Panc1 (cell line): ENCODE measurements at regions not wholly inside any gene's neighbourhood (a gene's known extent, or its start where the extent isn't known, plus 50 kb on each side); places are given as distances from the start of the nearest gene placed in this dataset.

Experiments used
- ATAC-seq: fragments of 200-7000 bp; cut with Tn5 transposase; 2 replicates; pipeline ENCODE4 v1.9.1; 2020; ENCODE audit warnings: mild to moderate bottlenecking, moderate library complexity
- BruUV-seq: library from RNA; stranded (reverse); fragments of 400-500 nt; replicated peaks from 2 replicates; lab custom pipeline; 2021; lab: Mats Ljungman, UMichigan
- CTCF ChIA-PET: fragments of 300-600 bp; sonication (Branson Sonifier 250); formaldehyde crosslinking; loops from one replicate; lab custom pipeline; 2022; ENCODE audit warnings: antibody characterized with exemption; lab: Charles Lee
- POLR2A ChIA-PET: fragments of 300-600 bp; sonication (Branson Sonifier 250); formaldehyde crosslinking; loops from one replicate; lab custom pipeline; 2022; ENCODE audit warnings: antibody characterized with exemption; lab: Charles Lee
- DNase-seq: peaks from one replicate; pipeline ENCODE4 v3.0.0-alpha.2; 2010; ENCODE audit warnings: low read depth, low spot score
- H3K27ac ChIP-seq: 2 replicates; pipeline ENCODE4 v1.5.1; 2011; ENCODE audit warnings: mild to moderate bottlenecking, low read length, inconsistent platforms
- H3K27me3 ChIP-seq: fragments of 200-500 bp; sonication (Bioruptor generic); 2 replicates; pipeline ENCODE4 v1.6.0; 2014; ENCODE audit warnings: low read length, inconsistent platforms; ENCODE audit not compliant: control insufficient read depth, insufficient read depth
- H3K36me3 ChIP-seq: fragments of 200-500 bp; sonication (Bioruptor generic); 2 replicates; pipeline ENCODE4 v1.5.1; 2014; ENCODE audit warnings: inconsistent platforms, mild to moderate bottlenecking, low read length, moderate library complexity; ENCODE audit not compliant: control insufficient read depth, insufficient read depth
- H3K4me1 ChIP-seq: 2 replicates; pipeline ENCODE4 v1.5.1; 2011; ENCODE audit warnings: inconsistent platforms, mild to moderate bottlenecking, low read length, moderate library complexity; ENCODE audit not compliant: control insufficient read depth, insufficient read depth
- H3K4me3 ChIP-seq, 2 experiments: 2 replicates each; pipeline ENCODE4 v1.5.1; 2011 to 2012; ENCODE audit warnings: low read depth in 2 of 2, low read length in 2 of 2, mild to moderate bottlenecking in 2 of 2, inconsistent platforms in 1 of 2, moderate library complexity in 1 of 2
- H3K9me3 ChIP-seq: fragments of 200-500 bp; sonication (Bioruptor generic); 2 replicates; pipeline ENCODE4 v1.5.1; 2014; ENCODE audit warnings: low read depth, mild to moderate bottlenecking, inconsistent platforms, low read length, moderate library complexity; ENCODE audit not compliant: control insufficient read depth, insufficient read depth
- POLR2AphosphoS5 ChIP-seq: IDR thresholded peaks from 2 replicates; pipeline ENCODE4 v1.6.1; 2012; ENCODE audit warnings: mild to moderate bottlenecking, low read depth, low read length, moderate library complexity
- SIN3A ChIP-seq: IDR thresholded peaks from 2 replicates; pipeline ENCODE4 v1.6.1; 2012; ENCODE audit warnings: low read depth, mild to moderate bottlenecking, low read length, moderate library complexity, borderline replicate concordance; ENCODE audit not compliant: insufficient read depth
- TCF7L2 ChIP-seq: IDR thresholded peaks from 2 replicates; pipeline ENCODE4 v1.6.1; 2011; ENCODE audit warnings: mild to moderate bottlenecking, low read depth, low read length, inconsistent platforms
- in situ Hi-C: cut with HindIII; loops from 2 replicates; pipeline ENCODE4 v1.10.0; 2016; ENCODE audit warnings: low sequenced_read_pairs, low pct_unique_long_range_greater_than_20kb
- intact Hi-C: fragments of 100-400 bp; cut with micrococcal nuclease; formaldehyde crosslinking; loops from one replicate; pipeline ENCODE4 v1.10.0; 2022; ENCODE audit not compliant: unreplicated experiment
- TF ChIP-seq, protein P1 (sequence below), 2 experiments: IDR thresholded peaks; 2 replicates each; pipeline ENCODE4 v1.6.1; 2011 to 2012; ENCODE audit warnings: low read depth in 2 of 2, control low read depth in 1 of 2, low read length in 1 of 2, mild to moderate bottlenecking in 1 of 2, moderate library complexity in 1 of 2; ENCODE audit not compliant: insufficient read depth in 1 of 2
- TF ChIP-seq, protein P2 (sequence below): fragments of 450-650 bp; IDR thresholded peaks from 2 replicates; pipeline ENCODE4 v1.5.1; 2017; ENCODE audit warnings: mild to moderate bottlenecking

DNA sequence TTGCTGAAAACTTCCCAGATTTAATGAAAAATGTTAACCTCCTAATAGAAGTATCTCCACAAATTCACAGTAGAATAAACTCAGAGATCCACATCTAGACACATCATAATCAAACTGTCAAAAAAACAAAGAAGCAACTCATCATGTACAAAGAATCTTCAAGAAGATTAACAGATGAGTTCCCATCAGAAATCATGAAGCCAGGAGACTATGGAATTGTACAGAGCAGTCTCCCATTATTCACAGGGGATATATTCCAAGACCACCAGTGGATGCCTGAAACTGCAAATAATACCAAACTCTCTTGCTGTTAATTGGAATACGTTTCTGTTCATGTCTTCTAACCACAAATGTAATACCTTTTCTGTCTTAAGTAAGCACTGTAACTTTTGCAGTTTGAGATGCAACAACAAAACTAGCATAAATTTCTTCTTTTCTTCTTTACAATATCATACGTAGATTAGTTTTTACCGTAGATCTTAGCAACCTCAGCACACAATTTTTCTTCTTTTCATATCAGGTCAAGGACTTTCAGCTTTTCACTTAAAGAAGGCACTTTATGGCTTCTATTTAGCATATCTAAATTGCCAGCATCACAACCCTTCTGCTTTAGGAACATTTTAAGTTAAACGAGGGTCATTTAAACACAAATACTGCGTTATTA lies 70.3 kb upstream of the MIR17HG start:
- DNase-seq (no peak), ATAC-seq (no peak)
- Histone ChIP-seq H3K9me3 (no peaks in the 10 kb centered on the region), H3K4me1 (no peaks in the 10 kb centered on the region), H3K27me3 (no peaks in the 10 kb centered on the region), H3K4me3 (no peak overlapping the region), H3K36me3 (no peaks in the 10 kb centered on the region), H3K27ac (no peak overlapping the region)
- no TSS peak for BruUV-seq
- intact Hi-C loops = no loop called here
- ChIA-PET CTCF (no interaction called here), POLR2A (no interaction called here)
- in situ Hi-C loops = no loop called here
- TF ChIP-seq POLR2AphosphoS5 = no peak
- TF ChIP-seq SIN3A = no peak
- TF ChIP-seq, protein P1, sequence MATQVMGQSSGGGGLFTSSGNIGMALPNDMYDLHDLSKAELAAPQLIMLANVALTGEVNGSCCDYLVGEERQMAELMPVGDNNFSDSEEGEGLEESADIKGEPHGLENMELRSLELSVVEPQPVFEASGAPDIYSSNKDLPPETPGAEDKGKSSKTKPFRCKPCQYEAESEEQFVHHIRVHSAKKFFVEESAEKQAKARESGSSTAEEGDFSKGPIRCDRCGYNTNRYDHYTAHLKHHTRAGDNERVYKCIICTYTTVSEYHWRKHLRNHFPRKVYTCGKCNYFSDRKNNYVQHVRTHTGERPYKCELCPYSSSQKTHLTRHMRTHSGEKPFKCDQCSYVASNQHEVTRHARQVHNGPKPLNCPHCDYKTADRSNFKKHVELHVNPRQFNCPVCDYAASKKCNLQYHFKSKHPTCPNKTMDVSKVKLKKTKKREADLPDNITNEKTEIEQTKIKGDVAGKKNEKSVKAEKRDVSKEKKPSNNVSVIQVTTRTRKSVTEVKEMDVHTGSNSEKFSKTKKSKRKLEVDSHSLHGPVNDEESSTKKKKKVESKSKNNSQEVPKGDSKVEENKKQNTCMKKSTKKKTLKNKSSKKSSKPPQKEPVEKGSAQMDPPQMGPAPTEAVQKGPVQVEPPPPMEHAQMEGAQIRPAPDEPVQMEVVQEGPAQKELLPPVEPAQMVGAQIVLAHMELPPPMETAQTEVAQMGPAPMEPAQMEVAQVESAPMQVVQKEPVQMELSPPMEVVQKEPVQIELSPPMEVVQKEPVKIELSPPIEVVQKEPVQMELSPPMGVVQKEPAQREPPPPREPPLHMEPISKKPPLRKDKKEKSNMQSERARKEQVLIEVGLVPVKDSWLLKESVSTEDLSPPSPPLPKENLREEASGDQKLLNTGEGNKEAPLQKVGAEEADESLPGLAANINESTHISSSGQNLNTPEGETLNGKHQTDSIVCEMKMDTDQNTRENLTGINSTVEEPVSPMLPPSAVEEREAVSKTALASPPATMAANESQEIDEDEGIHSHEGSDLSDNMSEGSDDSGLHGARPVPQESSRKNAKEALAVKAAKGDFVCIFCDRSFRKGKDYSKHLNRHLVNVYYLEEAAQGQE (IDR thresholded peaks at IDR 0.05; ENCODE audit: insufficient read depth in 1 of 2, low read depth in 2 of 2, low read length in 1 of 2) = no peak
- no peak for TF ChIP-seq TCF7L2
- TF ChIP-seq, protein P2, sequence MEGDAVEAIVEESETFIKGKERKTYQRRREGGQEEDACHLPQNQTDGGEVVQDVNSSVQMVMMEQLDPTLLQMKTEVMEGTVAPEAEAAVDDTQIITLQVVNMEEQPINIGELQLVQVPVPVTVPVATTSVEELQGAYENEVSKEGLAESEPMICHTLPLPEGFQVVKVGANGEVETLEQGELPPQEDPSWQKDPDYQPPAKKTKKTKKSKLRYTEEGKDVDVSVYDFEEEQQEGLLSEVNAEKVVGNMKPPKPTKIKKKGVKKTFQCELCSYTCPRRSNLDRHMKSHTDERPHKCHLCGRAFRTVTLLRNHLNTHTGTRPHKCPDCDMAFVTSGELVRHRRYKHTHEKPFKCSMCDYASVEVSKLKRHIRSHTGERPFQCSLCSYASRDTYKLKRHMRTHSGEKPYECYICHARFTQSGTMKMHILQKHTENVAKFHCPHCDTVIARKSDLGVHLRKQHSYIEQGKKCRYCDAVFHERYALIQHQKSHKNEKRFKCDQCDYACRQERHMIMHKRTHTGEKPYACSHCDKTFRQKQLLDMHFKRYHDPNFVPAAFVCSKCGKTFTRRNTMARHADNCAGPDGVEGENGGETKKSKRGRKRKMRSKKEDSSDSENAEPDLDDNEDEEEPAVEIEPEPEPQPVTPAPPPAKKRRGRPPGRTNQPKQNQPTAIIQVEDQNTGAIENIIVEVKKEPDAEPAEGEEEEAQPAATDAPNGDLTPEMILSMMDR = no peak

- ATAC-seq = no peak
Measured at GRCh38 chr13:91278291-91278690, 69.2 kb upstream of the MIR17HG start.

More at GRCh38 chr13:91278291-91278690, 69.2 kb upstream of the MIR17HG start:
- in situ Hi-C loops (no loop called here), intact Hi-C loops (no loop called here)
- TF ChIP-seq, protein P1 (IDR thresholded peaks at IDR 0.05; ENCODE audit: insufficient read depth in 1 of 2, low read depth in 2 of 2, low read length in 1 of 2) = no peak
- TF ChIP-seq SIN3A = no peak
- no peak for TF ChIP-seq TCF7L2
- TF ChIP-seq, protein P2 = no peak
- TF ChIP-seq POLR2AphosphoS5 = no peak
- no peaks in the 10 kb centered on the region for H3K27me3 ChIP-seq
- DNase-seq = no peak
- CTCF ChIA-PET = no interaction called here
- no TSS peak for BruUV-seq
- H3K4me1 ChIP-seq = no peaks in the 10 kb centered on the region
- H3K4me3 ChIP-seq = no peak overlapping the region
- no peaks in the 10 kb centered on the region for H3K36me3 ChIP-seq
- no peaks in the 10 kb centered on the region for H3K9me3 ChIP-seq
- POLR2A ChIA-PET = no interaction called here
- no peak overlapping the region for H3K27ac ChIP-seq
